H9 (cell line): ENCODE measurements at regions not wholly inside any gene's neighbourhood (a gene's known extent, or its start where the extent isn't known, plus 50 kb on each side); places are given as distances from the start of the nearest gene placed in this dataset.

Experiments used
- DNase-seq: peaks from one replicate; pipeline ENCODE4 v3.0.0-alpha.2; 2017
- H2AFZ ChIP-seq: one replicate; pipeline ENCODE4 v1.6.1; 2013; ENCODE audit warnings: mild to moderate bottlenecking, low read length, control low read depth, moderate library complexity
- H2AK5ac ChIP-seq: 2 replicates; pipeline ENCODE4 v1.6.1; 2013; ENCODE audit warnings: low read length, control low read depth, mixed read lengths; ENCODE audit not compliant: insufficient read length
- H2BK120ac ChIP-seq: one replicate; pipeline ENCODE4 v1.6.1; 2013; ENCODE audit warnings: low read depth, mild to moderate bottlenecking, low read length, control low read depth, inconsistent platforms; ENCODE audit not compliant: poor library complexity, severe bottlenecking
- H2BK12ac ChIP-seq: 2 replicates; pipeline ENCODE4 v1.6.1; 2013; ENCODE audit warnings: low read length, control low read depth, mixed read lengths, low read depth; ENCODE audit not compliant: insufficient read length
- H2BK15ac ChIP-seq: 2 replicates; pipeline ENCODE4 v1.6.1; 2013; ENCODE audit warnings: low read depth, low read length, control low read depth
- H2BK20ac ChIP-seq: one replicate; pipeline ENCODE4 v1.6.1; 2013; ENCODE audit warnings: low read depth, mild to moderate bottlenecking, low read length, control low read depth, inconsistent platforms; ENCODE audit not compliant: poor library complexity, severe bottlenecking
- H2BK5ac ChIP-seq: 2 replicates; pipeline ENCODE4 v1.6.1; 2013; ENCODE audit warnings: low read length, control low read depth, mixed read lengths; ENCODE audit not compliant: insufficient read length
- H3K14ac ChIP-seq: 2 replicates; pipeline ENCODE4 v1.6.1; 2013; ENCODE audit warnings: low read length, control low read depth; ENCODE audit not compliant: insufficient read depth
- H3K18ac ChIP-seq: 2 replicates; pipeline ENCODE4 v1.6.1; 2013; ENCODE audit warnings: low read depth, mild to moderate bottlenecking, mixed read lengths, low read length, control low read depth; ENCODE audit not compliant: insufficient read length
- H3K23ac ChIP-seq: 2 replicates; pipeline ENCODE4 v1.6.1; 2013; ENCODE audit warnings: low read length, control low read depth, mixed read lengths, low read depth; ENCODE audit not compliant: insufficient read length
- H3K23me2 ChIP-seq: 2 replicates; pipeline ENCODE4 v1.6.1; 2013; ENCODE audit warnings: low read depth, mild to moderate bottlenecking, mixed read lengths, low read length, control low read depth; ENCODE audit not compliant: insufficient read length, poor library complexity, severe bottlenecking
- H3K27ac ChIP-seq: 2 replicates; pipeline ENCODE4 v1.5.1; 2013; ENCODE audit warnings: low read length, control low read depth, mixed read lengths, low read depth; ENCODE audit not compliant: insufficient read length
- H3K27me3 ChIP-seq: 2 replicates; pipeline ENCODE4 v1.6.1; 2013; ENCODE audit warnings: low read length, control low read depth, inconsistent platforms; ENCODE audit not compliant: insufficient read depth
- H3K4ac ChIP-seq: 2 replicates; pipeline ENCODE4 v1.6.1; 2013; ENCODE audit warnings: low read depth, mild to moderate bottlenecking, control low read depth, inconsistent platforms, low read length, moderate library complexity
- H3K4me1 ChIP-seq: 2 replicates; pipeline ENCODE4 v1.6.1; 2013; ENCODE audit warnings: low read length, control low read depth, inconsistent platforms; ENCODE audit not compliant: insufficient read depth
- H3K4me2 ChIP-seq: 2 replicates; pipeline ENCODE4 v1.6.1; 2013; ENCODE audit warnings: low read length, control low read depth, mixed read lengths; ENCODE audit not compliant: insufficient read length, insufficient read depth
- H3K56ac ChIP-seq: 2 replicates; pipeline ENCODE4 v1.6.1; 2013; ENCODE audit warnings: low read depth, mild to moderate bottlenecking, mixed read lengths, low read length, control low read depth; ENCODE audit not compliant: insufficient read length
- H3K79me1 ChIP-seq: 2 replicates; pipeline ENCODE4 v1.6.1; 2013; ENCODE audit warnings: low read depth, mild to moderate bottlenecking, moderate library complexity, low read length, control low read depth, inconsistent platforms; ENCODE audit not compliant: insufficient read depth, poor library complexity, severe bottlenecking
- H3K79me2 ChIP-seq: 2 replicates; pipeline ENCODE4 v1.6.1; 2013; ENCODE audit warnings: low read length, control low read depth, inconsistent platforms; ENCODE audit not compliant: insufficient read depth
- H3K9ac ChIP-seq: 2 replicates; pipeline ENCODE4 v1.6.1; 2013; ENCODE audit warnings: low read length, control low read depth, mixed read lengths; ENCODE audit not compliant: insufficient read length; ENCODE audit errors: extremely low read depth
- H3K9me3 ChIP-seq: one replicate; pipeline ENCODE4 v1.6.1; 2013; ENCODE audit warnings: low read depth, low read length, inconsistent platforms; ENCODE audit not compliant: control insufficient read depth
- H3T11ph ChIP-seq: one replicate; pipeline ENCODE4 v1.6.1; 2013; ENCODE audit warnings: mild to moderate bottlenecking, low read length, control low read depth, inconsistent platforms
- H4K20me1 ChIP-seq: one replicate; pipeline ENCODE4 v1.6.1; 2013; ENCODE audit not compliant: control insufficient read depth, insufficient read length, insufficient read depth
- H4K5ac ChIP-seq: 2 replicates; pipeline ENCODE4 v1.6.1; 2013; ENCODE audit warnings: low read depth, mild to moderate bottlenecking, mixed read lengths, low read length, control low read depth; ENCODE audit not compliant: insufficient read length
- H4K8ac ChIP-seq: replicated peaks from 2 replicates; pipeline ENCODE4 v1.6.1; 2013; ENCODE audit warnings: low read length, control low read depth, mixed read lengths, low read depth; ENCODE audit not compliant: insufficient read length
- H4K91ac ChIP-seq: 2 replicates; pipeline ENCODE4 v1.6.1; 2013; ENCODE audit warnings: low read depth, mild to moderate bottlenecking, moderate library complexity, mixed read lengths, low read length, control low read depth; ENCODE audit not compliant: insufficient read length
- H3K27ac Mint-ChIP-seq, 3 experiments: 2 replicates in 2 of 3; 3 replicates in 1 of 3; pipeline ENCODE4 v1.8.0; 2020 to 2021; ENCODE audit warnings: mixed read lengths in 3 of 3, mild to moderate bottlenecking in 1 of 3, moderate library complexity in 1 of 3
- H3K27me3 Mint-ChIP-seq: 2 replicates; pipeline ENCODE4 v1.8.0; 2021; ENCODE audit warnings: low read depth, mild to moderate bottlenecking, moderate library complexity, mixed read lengths
- H3K36me3 Mint-ChIP-seq, 3 experiments: 2 replicates in 2 of 3; 3 replicates in 1 of 3; pipeline ENCODE4 v1.8.0; 2020 to 2021; ENCODE audit warnings: low read depth in 3 of 3, mixed read lengths in 3 of 3; ENCODE audit not compliant: insufficient read depth in 1 of 3
- H3K4me1 Mint-ChIP-seq, 2 experiments: 2 replicates each; pipeline ENCODE4 v1.8.0; 2020; ENCODE audit warnings: mixed read lengths in 2 of 2
- H3K4me3 Mint-ChIP-seq, 2 experiments: 2 replicates in 1 of 2; 3 replicates in 1 of 2; pipeline ENCODE4 v1.8.0; 2020 to 2021; ENCODE audit warnings: mild to moderate bottlenecking in 2 of 2, mixed read lengths in 2 of 2, moderate library complexity in 1 of 2
- H3K9me3 Mint-ChIP-seq, 2 experiments: 2 replicates in 1 of 2; 3 replicates in 1 of 2; pipeline ENCODE4 v1.8.0; 2020; ENCODE audit warnings: mild to moderate bottlenecking in 2 of 2, mixed read lengths in 2 of 2, moderate library complexity in 1 of 2
- WGBS: extraction: QIAGEN DNeasy Blood & Tissue Kit; methylation state at CpG from one replicate; pipeline ENCODE4 v1.1.7; 2013; ENCODE audit warnings: missing lambda C conversion rate, low lambda C conversion rate, mixed read lengths; ENCODE audit not compliant: insufficient read length; ENCODE audit errors: extremely low coverage; 5-methylcytosine and 5-hydroxymethylcytosine counted together
- TF ChIP-seq, protein P1 (sequence below): fragments of 200-600 bp; sonication (generic); conservative IDR thresholded peaks from 3 replicates; pipeline ENCODE4 v1.8.0; 2021; ENCODE audit warnings: antibody characterized with exemption, mild to moderate bottlenecking

DNA sequence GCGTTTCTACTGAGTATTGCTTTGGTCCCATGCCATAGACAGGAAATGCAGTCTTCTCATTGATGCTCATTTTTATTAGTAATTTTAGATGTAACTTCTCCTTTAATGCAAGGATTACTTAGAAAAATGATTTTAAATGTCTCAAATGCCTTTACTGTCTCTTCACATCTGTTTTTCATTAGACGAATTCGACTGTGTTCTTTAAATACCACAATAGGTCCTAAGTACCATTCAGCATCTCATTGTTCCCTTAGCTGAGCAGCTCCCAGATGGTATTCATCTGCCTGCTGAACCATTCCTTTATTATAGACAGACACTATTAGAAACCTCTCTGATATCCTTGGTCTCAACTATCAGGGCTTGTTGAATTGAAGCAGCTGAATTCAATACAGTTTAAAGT lies 113.6 kb downstream of the LSMEM1 start:
- Mint-ChIP-seq H3K27ac (no peak overlapping the region), H3K36me3 (no peaks in the 10 kb centered on the region), H3K4me1 (no peaks in the 10 kb centered on the region), H3K4me3 (no peak overlapping the region), H3K27me3 (no peaks in the 10 kb centered on the region), H3K9me3 (no peaks in the 10 kb centered on the region)
- no peak overlapping the region for H2BK12ac ChIP-seq
- H4K5ac ChIP-seq = no peak overlapping the region
- DNase-seq = no peak
- no peaks in the 10 kb centered on the region for H3K23me2 ChIP-seq
- no peak overlapping the region for H4K8ac ChIP-seq
- no peak overlapping the region for H3K4me2 ChIP-seq
- no peaks in the 10 kb centered on the region for H3K9me3 ChIP-seq
- TF ChIP-seq, protein P1, sequence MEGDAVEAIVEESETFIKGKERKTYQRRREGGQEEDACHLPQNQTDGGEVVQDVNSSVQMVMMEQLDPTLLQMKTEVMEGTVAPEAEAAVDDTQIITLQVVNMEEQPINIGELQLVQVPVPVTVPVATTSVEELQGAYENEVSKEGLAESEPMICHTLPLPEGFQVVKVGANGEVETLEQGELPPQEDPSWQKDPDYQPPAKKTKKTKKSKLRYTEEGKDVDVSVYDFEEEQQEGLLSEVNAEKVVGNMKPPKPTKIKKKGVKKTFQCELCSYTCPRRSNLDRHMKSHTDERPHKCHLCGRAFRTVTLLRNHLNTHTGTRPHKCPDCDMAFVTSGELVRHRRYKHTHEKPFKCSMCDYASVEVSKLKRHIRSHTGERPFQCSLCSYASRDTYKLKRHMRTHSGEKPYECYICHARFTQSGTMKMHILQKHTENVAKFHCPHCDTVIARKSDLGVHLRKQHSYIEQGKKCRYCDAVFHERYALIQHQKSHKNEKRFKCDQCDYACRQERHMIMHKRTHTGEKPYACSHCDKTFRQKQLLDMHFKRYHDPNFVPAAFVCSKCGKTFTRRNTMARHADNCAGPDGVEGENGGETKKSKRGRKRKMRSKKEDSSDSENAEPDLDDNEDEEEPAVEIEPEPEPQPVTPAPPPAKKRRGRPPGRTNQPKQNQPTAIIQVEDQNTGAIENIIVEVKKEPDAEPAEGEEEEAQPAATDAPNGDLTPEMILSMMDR = no peak
- no peak overlapping the region for H3K56ac ChIP-seq
- no peak overlapping the region for H3T11ph ChIP-seq
- no peaks in the 10 kb centered on the region for H3K79me1 ChIP-seq
- no peak overlapping the region for H2BK5ac ChIP-seq
- no peaks in the 10 kb centered on the region for H3K79me2 ChIP-seq
- no peak overlapping the region for H2AFZ ChIP-seq
- H4K20me1 ChIP-seq = no peaks in the 10 kb centered on the region
- H2AK5ac ChIP-seq = no peak overlapping the region
- H2BK15ac ChIP-seq = no peak overlapping the region
- H3K27me3 ChIP-seq = no peaks in the 10 kb centered on the region
- no peak overlapping the region for H3K18ac ChIP-seq
- no peak overlapping the region for H3K14ac ChIP-seq
- no peak overlapping the region for H3K9ac ChIP-seq
- H3K27ac ChIP-seq = no peak overlapping the region
- no peak overlapping the region for H3K4ac ChIP-seq
- no peak overlapping the region for H2BK20ac ChIP-seq
- no peaks in the 10 kb centered on the region for H3K4me1 ChIP-seq
- no CpG with 5 or more reads among the region's 3 CpGs for WGBS
- no peak overlapping the region for H3K23ac ChIP-seq
- no peak overlapping the region for H2BK120ac ChIP-seq
- H4K91ac ChIP-seq = no peak overlapping the region
